ENCODE measurements at regions not wholly inside any gene's neighbourhood (a gene's known extent, or its start where the extent isn't known, plus 50 kb on each side); places are given as distances from the start of the nearest gene placed in this dataset.

- Histone ChIP-seq H3K4me3 (no peak overlapping the region), H3K27me3 (ENCODE audit: control insufficient read depth in 3 of 3, insufficient read depth in 3 of 3, low read length in 2 of 3) (no peaks in the 10 kb centered on the region), H3K36me3 (ENCODE audit: control insufficient read depth in 4 of 4, insufficient read depth in 4 of 4, low read length in 4 of 4) (no peaks in the 10 kb centered on the region), H3K9me3 (ENCODE audit: control insufficient read depth in 4 of 4, insufficient read depth in 3 of 4, low read length in 3 of 4) (no peaks in the 10 kb centered on the region), H3K9ac (ENCODE audit: insufficient read depth in 1 of 2, low read length in 2 of 2) (no peak overlapping the region), H3K27ac (ENCODE audit: low read depth in 1 of 2, low read length in 1 of 2) (no peak overlapping the region), H3K4me1 (ENCODE audit: control insufficient read depth in 5 of 5, insufficient read depth in 5 of 5, low read length in 5 of 5) (no peaks in the 10 kb centered on the region)
- WGBS, 2 donors = 82 to 87% methylated on average over 1 of the region's 1 CpG
- no peak for TF ChIP-seq CTCF (IDR thresholded peaks at IDR 0.05; ENCODE audit: control extremely low read depth, extremely low read depth)
- DNase-seq = no peak
- ATAC-seq (ENCODE audit: insufficient read depth, low FRiP score) = no peak
These were observed 275.4 kb upstream of the USP24 start for GRCh38 chr1:55490547-55490946.

GRCh38 chr1:55484173-55484572, 269.0 kb upstream of the USP24 start:
- WGBS, 2 donors = 92 to 96% methylated on average over 1 of the region's 1 CpG
- TF ChIP-seq CTCF (IDR thresholded peaks at IDR 0.05; ENCODE audit: control extremely low read depth, extremely low read depth) = no peak
- no peak overlapping the region for H3K9ac ChIP-seq (ENCODE audit: insufficient read depth in 1 of 2, low read length in 2 of 2)
- H3K9me3 ChIP-seq (ENCODE audit: control insufficient read depth in 4 of 4, insufficient read depth in 3 of 4, low read length in 3 of 4) = no peaks in the 10 kb centered on the region
- no peak for ATAC-seq (ENCODE audit: insufficient read depth, low FRiP score)
- peaks cover 0 to 3% (median 0%) of the 10 kb centered on the region in 5 donors for H3K4me1 ChIP-seq (ENCODE audit: control insufficient read depth in 5 of 5, insufficient read depth in 5 of 5, low read length in 5 of 5)
- DNase-seq = no peak
- H3K27me3 ChIP-seq (ENCODE audit: control insufficient read depth in 3 of 3, insufficient read depth in 3 of 3, low read length in 2 of 3) = no peaks in the 10 kb centered on the region
- H3K4me3 ChIP-seq = no peak overlapping the region
- H3K27ac ChIP-seq (ENCODE audit: low read depth in 1 of 2, low read length in 1 of 2) = no peak overlapping the region
- no peaks in the 10 kb centered on the region for H3K36me3 ChIP-seq (ENCODE audit: control insufficient read depth in 4 of 4, insufficient read depth in 4 of 4, low read length in 4 of 4)

GRCh38 chr1:55483523-55483922, 268.4 kb upstream of the USP24 start:
- DNase-seq (no peak), ATAC-seq (ENCODE audit: insufficient read depth, low FRiP score) (no peak)
- peaks cover 0 to 5% (median 0%) of the 10 kb centered on the region in 5 donors for H3K4me1 ChIP-seq (ENCODE audit: control insufficient read depth in 5 of 5, insufficient read depth in 5 of 5, low read length in 5 of 5)
- no peak overlapping the region for H3K27ac ChIP-seq (ENCODE audit: low read depth in 1 of 2, low read length in 1 of 2)
- H3K4me3 ChIP-seq = no peak overlapping the region
- no peak overlapping the region for H3K9ac ChIP-seq (ENCODE audit: insufficient read depth in 1 of 2, low read length in 2 of 2)
- H3K36me3 ChIP-seq (ENCODE audit: control insufficient read depth in 4 of 4, insufficient read depth in 4 of 4, low read length in 4 of 4) = no peaks in the 10 kb centered on the region
- no peaks in the 10 kb centered on the region for H3K9me3 ChIP-seq (ENCODE audit: control insufficient read depth in 4 of 4, insufficient read depth in 3 of 4, low read length in 3 of 4)
- no peaks in the 10 kb centered on the region for H3K27me3 ChIP-seq (ENCODE audit: control insufficient read depth in 3 of 3, insufficient read depth in 3 of 3, low read length in 2 of 3)
- no peak for TF ChIP-seq CTCF (IDR thresholded peaks at IDR 0.05; ENCODE audit: control extremely low read depth, extremely low read depth)
- WGBS, 2 donors = 76 to 80% methylated on average over 2 of the region's 2 CpGs

GRCh38 chr1:55481634-55482033, 266.5 kb upstream of the USP24 start:
- no peaks in the 10 kb centered on the region for H3K27me3 ChIP-seq (ENCODE audit: control insufficient read depth in 3 of 3, insufficient read depth in 3 of 3, low read length in 2 of 3)
- no peak for TF ChIP-seq CTCF (IDR thresholded peaks at IDR 0.05; ENCODE audit: control extremely low read depth, extremely low read depth)
- DNase-seq (no peak), ATAC-seq (ENCODE audit: insufficient read depth, low FRiP score) (no peak)
- H3K9ac ChIP-seq (ENCODE audit: insufficient read depth in 1 of 2, low read length in 2 of 2) = no peak overlapping the region
- H3K4me1 ChIP-seq (ENCODE audit: control insufficient read depth in 5 of 5, insufficient read depth in 5 of 5, low read length in 5 of 5) = peaks cover 0 to 12% (median 2%) of the 10 kb centered on the region in 5 donors
- H3K9me3 ChIP-seq (ENCODE audit: control insufficient read depth in 4 of 4, insufficient read depth in 3 of 4, low read length in 3 of 4) = no peaks in the 10 kb centered on the region
- WGBS, 2 donors = 90 to 98% methylated on average over 3 of the region's 3 CpGs
- H3K36me3 ChIP-seq (ENCODE audit: control insufficient read depth in 4 of 4, insufficient read depth in 4 of 4, low read length in 4 of 4) = no peaks in the 10 kb centered on the region
- H3K4me3 ChIP-seq = no peak overlapping the region
- no peak overlapping the region for H3K27ac ChIP-seq (ENCODE audit: low read depth in 1 of 2, low read length in 1 of 2)
